HG03095 (cell line): ENCODE measurements at regions not wholly inside any gene's neighbourhood (a gene's known extent, or its start where the extent isn't known, plus 50 kb on each side); places are given as distances from the start of the nearest gene placed in this dataset.
"Not testable (repeated sequence)": the region's sequence is repeated elsewhere in the genome, so short reads cannot be mapped to it uniquely, and the experiment has no call there.

ENCODE experiments used
- ATAC-seq: cut with Tn5 transposase; IDR thresholded peaks from one replicate; pipeline ENCODE4 v1.9.1; 2021; ENCODE audit warnings: moderate library complexity; ENCODE audit not compliant: unreplicated experiment

DNA sequence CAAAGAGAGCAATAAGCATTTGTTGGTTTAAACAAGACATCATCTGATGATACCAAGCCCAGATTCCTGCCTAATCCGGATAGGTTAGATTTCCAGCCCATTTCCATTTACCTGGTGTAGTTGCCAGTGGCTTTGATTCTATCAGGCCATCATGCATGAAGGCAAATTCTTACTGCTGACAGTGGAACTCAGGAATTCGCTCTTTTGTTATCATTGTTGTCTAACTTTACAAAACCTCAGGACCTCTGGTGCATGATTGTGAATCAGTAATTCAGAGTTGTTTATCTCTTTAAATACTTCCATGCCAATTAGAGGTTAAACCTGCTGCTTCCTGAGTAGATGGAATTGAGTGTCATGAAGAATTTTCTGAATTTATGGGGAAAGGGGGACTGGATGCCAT lies 76.5 kb downstream of the C9orf152 start:
- ATAC-seq: no peak

DNA sequence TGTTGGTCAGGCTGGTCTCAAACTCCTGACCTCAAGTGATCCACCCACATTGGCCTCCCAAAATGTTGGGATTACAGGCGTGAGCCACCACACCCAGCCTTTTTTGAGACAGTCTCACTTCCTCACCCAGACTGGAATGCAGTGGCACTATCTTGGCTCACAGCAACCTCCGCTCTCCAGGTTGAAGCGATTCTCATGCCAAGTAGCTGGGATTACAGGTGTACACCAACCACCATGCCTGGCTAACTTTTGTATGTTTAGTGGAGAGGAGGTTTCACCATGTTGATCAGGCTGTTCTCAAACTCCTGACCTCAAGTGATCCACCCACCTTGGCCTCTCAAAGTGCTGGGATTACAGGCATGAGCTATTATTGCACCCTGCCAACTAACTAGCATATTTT lies 75.4 kb downstream of the C9orf152 start:
- ATAC-seq: not testable (repeated sequence)

DNA sequence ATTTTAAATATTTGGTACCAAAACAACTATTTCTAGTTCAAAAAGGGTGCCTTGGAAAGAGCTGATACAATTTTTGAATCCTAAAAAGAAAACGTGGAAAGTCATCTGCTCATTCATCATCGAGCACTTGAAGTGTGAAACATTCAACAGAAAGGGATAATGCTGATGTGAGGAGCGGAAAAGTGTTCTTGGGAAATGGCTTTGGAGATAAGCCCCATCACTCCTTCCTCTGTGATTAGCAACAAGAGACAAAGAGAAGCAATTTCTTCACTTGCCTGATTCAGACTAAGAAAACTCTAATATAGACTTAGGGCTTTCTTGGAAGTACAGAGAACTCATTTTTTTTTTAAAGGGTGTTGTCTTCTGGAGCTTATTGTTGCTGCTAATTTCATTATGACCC lies 74.9 kb downstream of the C9orf152 start:
- no peak for ATAC-seq

DNA sequence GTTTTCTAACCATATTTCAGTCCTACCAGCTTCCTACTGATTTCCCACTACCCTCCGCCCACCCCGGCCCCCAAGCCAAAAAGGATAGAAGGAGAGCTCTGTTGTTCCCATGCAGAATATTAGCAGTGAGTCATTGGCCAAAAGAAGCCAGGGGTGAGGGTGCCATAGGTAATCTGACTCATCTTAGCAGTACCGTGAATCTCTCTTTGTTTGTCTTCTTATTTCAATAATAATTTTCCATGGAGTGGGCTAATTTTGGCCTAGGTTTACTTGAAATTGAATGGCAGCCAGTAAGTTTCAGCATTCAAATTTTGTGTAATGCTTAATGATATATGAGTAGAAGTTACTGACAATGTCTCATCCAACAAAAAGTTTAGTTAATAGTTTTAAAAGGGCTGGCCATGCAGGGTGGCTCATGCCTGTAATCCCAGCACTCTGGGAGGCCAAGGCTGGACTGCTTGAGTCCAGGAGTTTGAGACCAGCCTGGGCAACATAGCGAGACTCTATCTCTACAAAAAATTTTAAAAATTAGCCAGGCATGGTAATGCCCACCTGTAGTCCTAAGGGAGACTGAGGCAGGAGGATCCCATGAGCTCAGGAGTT lies 74.2 kb downstream of the C9orf152 start:
- ATAC-seq: no peak

DNA sequence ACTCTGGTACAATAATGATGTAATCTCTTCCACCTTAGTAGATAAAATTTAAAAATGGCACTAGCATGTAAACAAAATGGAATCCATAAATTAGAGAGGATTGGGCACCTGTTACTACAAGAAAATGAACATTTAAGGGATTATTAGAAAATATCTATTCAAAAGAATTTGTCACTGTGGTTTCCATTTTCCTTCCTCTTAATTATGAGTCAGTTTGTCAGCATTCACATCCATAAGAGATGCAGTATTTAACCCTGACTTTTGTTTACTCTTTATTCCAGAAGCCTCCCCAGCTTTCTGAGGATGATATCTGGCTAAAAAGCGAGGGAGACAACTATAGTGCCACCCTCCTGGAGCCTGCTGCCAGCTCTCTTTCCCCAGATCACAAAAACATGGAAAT lies 72.1 kb downstream of the C9orf152 start:
- no peak for ATAC-seq

DNA sequence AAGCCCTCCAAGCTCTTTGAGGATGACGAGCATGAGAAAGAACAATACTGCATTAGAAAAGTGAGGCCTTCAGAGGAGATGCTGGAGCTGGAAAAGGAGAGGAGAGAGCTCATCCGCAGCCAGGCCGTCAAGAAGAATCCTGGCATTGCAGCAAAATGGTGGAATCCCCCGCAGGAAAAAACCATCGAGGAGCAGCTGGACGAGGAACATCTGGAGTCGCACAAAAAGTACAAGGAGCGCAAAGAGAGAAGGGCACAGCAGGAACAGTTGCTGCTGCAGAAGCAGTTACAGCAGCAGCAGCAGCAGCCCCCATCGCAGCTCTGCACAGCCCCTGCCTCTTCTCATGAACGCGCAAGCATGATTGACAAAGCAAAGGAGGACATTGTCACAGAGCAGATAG lies 71.2 kb downstream of the C9orf152 start:
- no peak for ATAC-seq

DNA sequence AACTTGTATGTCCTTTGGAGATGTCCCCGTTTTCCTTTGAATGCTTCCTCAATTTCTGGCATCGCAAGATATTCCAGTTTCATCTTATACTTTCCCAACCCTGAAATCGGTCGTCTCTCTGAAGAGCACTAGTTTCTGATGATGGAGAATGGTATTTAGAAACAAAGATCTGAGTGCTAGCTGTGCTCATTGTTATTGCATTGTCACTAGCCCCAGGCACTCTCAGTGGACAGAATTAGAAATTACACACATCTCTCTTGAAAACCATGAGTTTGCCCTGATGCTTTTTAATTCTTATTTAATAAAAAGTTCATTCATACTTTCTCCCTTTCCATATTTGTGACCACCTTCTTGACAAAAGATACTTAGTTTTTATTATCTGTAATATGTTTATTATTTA lies 67.7 kb downstream of the C9orf152 start:
- no peak for ATAC-seq

DNA sequence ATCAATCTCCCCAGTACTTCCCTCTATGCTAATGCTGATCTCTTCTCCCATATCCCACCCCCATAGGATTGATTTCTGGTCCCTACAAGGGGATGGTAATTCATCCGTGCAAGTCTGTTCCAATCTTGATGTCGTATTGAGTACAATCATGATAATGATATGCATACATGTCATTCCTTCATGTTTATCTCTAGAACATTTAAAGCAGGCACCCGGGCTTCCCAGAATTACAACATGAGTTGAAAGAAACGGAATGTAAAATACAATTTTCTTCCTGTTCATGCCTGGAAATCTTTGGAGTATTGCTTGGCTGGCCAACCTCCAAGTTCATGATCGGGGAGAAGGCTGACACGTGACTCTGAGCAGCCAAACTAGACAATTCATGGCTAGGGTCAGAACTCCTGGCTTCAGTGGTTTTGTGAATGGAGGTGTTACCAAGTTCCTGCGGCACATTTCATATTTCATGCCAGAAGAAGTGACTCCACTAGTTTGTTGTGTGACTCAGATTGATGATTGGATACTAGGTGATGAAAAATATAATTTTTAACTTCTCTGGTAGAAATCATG lies 66.6 kb downstream of the C9orf152 start:
- no peak for ATAC-seq

DNA sequence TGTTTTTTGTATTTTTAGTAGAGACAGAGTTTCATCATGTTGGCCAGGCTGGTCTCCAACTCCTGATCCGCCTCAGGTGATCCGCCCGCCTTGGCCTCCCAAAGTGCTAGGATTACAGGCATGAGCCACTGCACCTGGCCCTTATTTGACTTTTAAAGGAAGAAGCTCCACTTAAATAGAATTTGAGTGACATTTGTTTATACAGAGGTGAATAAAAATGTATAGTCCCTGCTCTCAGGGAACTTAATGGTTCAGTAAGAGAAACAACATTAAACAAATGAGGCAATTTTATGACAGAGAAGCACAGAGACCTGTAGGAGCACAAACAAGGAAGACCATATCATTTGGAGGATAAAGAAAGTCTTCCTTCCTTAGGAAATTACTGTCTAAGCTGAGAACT lies 65.7 kb downstream of the C9orf152 start:
- no peak for ATAC-seq

DNA sequence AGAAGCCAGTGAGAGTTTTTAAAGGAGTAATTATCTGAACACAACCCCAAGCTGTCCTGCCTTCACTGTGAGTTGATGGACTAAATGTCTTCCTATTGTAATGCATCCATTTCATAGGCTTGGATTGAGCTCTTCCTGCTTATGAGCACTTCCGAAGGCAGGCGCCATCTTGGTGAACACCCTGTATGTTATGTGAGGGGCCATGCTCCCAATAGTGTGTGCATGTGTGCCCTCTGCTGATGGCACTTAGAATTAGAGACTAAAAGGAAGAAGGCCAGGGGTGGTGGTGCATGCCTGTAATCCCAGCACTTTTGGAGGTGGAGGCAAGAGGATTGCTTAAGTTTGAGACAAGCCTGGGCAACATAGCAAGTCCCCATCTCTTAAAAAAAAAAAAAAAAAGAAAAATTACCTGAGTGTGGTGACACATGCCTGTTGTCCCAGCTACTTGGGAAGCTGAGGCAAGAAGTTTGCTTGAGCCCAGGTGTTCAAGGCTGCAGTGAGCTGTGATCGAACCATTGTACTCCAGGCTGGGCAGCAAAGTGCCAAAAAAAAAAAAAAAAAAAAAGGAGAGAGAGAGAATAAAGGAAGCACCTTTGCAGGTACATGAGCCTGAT lies 65.0 kb downstream of the C9orf152 start:
- ATAC-seq: no peak

DNA sequence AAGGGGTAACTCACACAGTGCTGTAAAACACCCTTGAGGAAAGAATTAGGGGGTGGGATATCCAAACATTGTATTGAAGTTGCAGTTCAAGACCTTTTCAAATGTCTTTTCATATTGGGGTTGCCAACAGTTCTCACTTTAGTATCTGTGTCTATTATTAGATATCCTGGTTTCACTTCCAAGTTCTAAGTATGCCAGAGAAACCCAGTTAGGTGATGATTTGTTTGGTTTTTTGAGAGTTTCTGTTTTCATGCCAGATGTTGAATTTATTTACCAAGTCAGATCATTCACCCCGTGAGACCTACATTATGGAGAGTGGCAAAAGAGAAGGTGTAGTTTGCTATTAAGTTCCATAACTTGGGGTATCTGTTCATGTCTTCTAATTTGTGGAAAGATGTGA lies 64.5 kb downstream of the C9orf152 start:
- ATAC-seq: peak; percentile 43

DNA sequence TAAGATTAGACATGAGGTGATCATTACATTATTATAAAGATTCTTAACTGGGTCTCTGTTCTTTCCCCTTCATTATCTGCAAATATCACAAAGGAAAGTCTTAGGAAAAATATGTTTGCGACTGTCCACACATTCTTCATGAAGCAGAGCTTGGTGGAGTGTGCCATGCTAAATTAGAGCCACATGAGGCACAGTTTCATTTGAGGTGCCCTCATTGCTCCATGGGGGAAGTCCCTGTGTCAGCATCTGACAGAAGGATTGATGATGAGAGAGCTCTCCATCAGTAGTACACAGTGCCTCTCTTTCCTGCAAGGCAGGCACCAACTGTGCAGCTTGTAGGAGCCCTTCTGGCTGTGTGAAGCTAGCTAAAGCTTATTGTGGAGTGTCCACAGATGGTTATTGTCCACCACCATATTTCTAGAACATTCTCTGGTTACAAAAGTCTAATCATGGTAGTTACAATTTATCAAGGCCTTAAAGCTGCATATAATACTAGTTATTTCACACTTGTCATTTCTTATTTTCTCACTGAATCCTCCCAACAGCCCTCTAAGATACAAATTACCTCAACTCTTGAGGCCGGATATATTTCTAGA lies 63.9 kb downstream of the C9orf152 start:
- peak; percentile 31 for ATAC-seq

DNA sequence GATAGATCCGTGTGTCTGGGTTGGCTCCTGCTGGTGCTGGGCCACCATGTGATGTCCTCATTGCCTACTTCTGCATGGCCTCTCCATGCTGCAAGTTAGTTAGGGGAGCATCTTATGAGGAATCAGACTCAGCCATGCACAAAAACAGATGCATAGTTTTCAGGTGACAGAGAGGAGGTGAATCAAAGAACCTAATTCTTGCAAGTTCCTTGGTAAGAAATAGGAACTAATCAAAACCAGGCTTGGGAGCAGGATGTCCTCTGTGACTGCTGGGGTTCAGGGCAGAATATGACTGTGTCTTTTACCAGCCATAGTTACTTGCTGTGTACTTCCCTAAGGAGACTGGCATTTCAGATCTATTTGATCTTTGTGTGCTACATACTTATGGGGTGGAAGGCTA lies 61.6 kb downstream of the C9orf152 start:
- ATAC-seq: no peak

DNA sequence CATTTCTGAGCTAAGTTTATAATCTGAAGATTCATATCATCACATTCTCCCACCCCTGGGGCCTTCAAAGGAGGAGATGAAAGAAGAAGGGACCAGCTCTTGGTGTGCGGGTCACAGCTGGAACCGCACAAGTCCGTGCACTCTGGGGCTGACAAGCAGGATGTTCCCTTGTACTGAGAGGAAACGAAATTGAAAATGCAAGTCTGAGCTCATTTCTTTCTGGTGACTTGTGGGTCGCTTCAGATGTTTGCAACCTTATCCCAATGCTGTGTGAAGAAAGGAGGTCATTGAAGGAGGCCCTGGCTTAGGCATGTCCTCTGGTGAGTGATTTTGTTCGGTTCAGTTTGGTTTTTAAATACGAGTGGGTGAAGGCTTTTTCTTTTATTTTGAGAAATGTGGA lies 59.6 kb downstream of the C9orf152 start:
- ATAC-seq: peak; percentile 81

DNA sequence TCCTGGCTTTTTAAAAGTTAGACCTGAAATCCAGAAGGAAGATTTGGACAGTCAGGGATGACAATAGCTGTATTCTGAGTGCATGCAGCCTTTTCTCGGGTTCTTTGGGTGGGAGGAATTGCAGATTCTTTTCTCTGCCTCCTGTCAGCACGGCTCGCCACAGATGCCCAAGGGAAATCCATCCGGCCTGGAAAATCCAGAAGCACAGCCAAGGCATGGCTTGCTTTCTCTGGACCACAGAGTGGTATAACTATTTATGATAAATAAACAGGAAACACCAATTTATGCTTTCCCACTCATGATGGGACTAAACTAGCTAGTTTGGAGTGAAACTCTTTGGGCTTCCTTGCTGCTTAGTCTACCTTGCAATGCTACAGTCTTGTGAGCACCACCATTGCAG lies 59.1 kb downstream of the C9orf152 start:
- ATAC-seq: no peak
